Cardiac septum (tissue), 1 donor: ENCODE measurements at regions not wholly inside any gene's neighbourhood (a gene's known extent, or its start where the extent isn't known, plus 50 kb on each side); places are given as distances from the start of the nearest gene placed in this dataset.
"Not testable (repeated sequence)": the region's sequence is repeated elsewhere in the genome, so short reads cannot be mapped to it uniquely, and the experiment has no call there.

ENCODE experiments used
- DNase-seq: peaks from one replicate; pipeline ENCODE4 v3.0.0-alpha.2; 2020; ENCODE audit warnings: low spot score
- intact Hi-C: fragments of 100-400 bp; cut with DNase I; formaldehyde crosslinking; loops from one replicate; pipeline ENCODE4 v1.14.0; 2022
- donor health status: DM: no; HTN: no; CAD: no.

- DNase-seq: no peak
- intact Hi-C loops: no loop called here
Measured at GRCh38 chr7:131721660-131722059, 165.2 kb upstream of the PODXL start.

GRCh38 chr7:131720703-131721102 lies 164.3 kb upstream of the PODXL start:
- intact Hi-C loops: no loop called here
- no peak for DNase-seq

GRCh38 chr7:131717181-131717580 lies 160.8 kb upstream of the PODXL start:
- intact Hi-C loops: no loop called here
- DNase-seq: no peak

DNA sequence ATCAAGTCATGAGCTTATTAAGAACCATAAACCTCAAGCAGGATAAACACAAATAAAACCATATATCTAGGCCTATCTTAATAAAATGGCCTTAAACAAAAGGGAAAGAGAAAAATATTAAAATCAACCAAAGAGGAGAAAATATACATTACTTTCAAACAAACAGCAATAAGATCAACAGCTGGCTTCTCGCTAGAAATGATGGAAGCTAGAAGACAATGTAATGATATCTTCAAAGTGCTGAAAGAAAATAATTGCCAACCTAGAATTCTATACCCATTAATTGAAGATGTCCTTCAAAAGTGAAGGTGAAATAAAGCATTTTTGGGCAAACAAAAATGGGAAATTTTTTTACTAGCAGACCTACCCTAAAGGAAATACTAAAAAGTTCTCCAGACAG lies 142.9 kb upstream of the PODXL start:
- intact Hi-C loops: no loop called here
- no peak for DNase-seq

DNA sequence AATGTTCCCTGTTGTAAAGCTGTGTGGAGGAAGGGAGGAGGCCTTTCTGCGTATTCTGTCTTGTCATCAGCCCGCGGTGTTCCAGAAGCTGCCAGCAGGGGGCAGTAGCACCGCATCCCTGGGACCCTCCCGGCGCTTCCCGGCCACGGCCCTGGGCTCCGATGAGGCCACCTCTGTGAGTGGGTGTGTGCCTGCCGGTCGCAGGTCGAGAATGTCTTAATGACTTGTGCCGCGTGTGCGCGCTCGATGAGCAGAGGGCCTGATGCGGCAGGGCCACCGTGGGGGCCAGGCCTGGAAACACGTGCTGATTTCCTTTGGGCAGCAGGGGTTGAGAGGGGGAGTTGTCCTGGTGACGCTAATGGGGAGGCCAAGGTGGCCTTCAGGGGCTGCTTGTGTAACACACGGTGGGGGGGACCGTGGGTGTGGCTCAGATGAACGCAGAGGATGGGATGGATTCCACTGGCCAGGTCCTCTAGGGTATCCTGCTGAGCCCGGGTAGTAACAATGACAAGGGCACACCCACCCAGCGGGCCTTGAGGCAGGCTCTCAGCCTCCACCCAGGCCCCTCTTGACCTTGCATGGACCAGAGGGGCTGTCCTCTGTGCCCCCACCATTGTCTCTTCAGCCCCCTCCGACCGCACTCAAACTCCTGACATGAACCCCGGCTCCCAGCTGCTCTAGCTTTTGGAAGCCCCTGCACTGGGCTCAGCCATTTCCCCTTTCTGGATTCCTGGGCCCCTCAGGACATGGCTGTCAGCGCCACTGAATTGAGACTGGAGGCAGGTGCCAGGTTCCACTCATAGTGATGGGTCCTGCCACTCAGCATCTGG lies 135.9 kb upstream of the PODXL start:
- intact Hi-C loops: no loop called here

GRCh38 chr7:131691454-131692130 lies 135.2 kb upstream of the PODXL start:
- DNase-seq: no peak
- intact Hi-C loops: no loop called here

More for the DNA sequence above, 135.9 kb upstream of the PODXL start:
- DNase-seq: no peak

- no peak for DNase-seq
- intact Hi-C loops: no loop called here
Measured at GRCh38 chr7:131690441-131690840, 134.0 kb upstream of the PODXL start.

DNA sequence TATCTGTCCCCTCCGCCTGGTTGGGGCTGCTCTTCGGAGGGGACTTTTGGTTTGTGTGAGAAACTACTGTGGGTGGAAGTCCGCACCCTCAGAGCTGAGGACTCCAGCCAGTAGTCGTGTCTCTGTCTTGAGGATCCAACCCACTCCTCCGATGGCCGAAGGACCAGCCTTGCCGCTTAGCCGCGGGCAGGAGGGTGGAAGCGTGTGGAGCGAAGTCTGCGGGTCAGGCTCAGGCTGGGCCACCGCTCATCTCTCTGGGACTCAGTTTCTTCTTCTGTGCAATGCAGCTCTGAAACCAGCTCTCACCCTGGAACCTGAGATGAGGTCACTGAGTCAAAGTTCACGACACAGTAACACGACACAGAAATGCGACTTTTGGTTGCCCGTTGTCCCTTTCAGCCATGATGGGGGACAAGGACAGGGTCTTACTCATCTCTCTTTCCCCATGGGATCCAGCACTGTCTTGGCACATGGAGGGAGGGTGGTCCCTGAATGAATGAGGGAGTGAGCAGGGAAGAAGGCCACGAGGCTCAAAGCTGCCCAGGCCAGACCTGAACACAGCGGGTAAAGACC lies 133.3 kb upstream of the PODXL start:
- DNase-seq: no peak
- intact Hi-C loops: no loop called here

DNA sequence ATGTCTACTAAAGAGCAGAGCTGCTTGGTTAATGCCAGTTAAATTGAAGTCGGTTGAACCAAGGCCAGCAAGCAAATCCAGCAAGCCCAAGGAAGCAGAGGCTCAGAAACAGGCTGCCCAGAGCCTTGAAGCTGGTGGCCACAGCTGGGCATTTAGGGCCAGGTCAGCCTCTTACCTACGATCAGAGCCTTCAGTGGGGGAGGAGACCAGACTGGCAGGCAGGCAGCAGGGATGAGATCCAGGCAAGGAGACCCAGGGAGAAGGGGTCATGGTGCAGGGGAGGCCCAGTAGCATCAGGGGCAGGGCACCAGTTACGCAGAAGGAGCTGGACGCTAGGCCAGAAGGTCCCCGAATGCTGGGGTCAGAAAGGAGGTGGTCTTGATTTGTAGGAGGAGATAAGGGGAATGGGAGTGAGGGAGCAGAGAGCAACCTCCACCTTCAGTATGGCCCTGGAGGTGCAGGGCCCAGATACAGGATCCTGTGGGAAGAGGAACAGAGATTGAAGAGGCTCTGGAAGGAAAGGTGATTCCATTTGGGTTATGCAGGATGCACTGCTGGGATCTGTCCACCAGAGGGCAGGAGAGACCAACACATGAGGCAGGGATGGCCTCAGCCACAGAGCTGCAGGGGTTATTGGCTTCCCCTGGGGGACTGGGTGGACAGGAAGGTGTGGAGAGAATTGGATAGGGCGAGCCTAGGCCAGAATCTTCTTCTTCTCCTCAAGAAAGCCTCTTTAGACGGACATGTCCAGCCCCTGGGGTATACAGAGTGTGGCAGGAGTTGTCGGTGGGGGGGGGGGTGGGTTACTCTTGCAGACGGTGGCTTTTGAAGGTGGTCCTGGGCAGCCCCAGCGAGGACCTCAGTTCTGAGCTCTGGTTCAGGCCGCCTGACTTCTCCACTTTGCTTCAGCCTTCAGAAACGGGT lies 132.6 kb upstream of the PODXL start:
- intact Hi-C loops: no loop called here
- no peak for DNase-seq

DNA sequence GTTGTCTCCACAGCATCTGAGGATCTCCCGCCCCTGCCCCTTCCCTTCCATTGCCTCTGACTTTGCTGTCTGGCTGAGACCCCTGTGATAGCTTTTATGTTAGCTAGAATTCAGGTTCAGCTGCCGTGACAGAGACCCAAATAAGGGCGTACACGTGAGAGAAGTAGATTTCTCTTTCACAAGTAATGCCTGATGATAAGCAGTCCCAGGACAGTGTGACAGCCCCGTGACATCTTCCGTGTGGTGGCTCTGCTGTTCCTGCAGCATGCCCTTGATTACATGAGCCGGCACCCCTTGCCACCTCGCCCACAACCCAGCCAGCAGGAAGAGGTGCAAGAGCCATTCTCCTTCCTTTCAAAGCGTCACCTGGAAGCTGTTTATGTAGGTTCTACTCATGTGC lies 130.9 kb upstream of the PODXL start:
- intact Hi-C loops: no loop called here

GRCh38 chr7:131686833-131687232 lies 130.4 kb upstream of the PODXL start:
- DNase-seq: no peak
- intact Hi-C loops: no loop called here

More for the DNA sequence above, 130.9 kb upstream of the PODXL start:
- DNase-seq: no peak

- DNase-seq: no peak
- intact Hi-C loops: no loop called here
Measured at GRCh38 chr7:131683536-131684125, 127.2 kb upstream of the PODXL start.

GRCh38 chr7:131681961-131682360 lies 125.5 kb upstream of the PODXL start:
- no peak for DNase-seq
- intact Hi-C loops: no loop called here

- DNase-seq, intact Hi-C loops: not testable (repeated sequence)
Measured at GRCh38 chr7:131679071-131679470, 122.6 kb upstream of the PODXL start.

- intact Hi-C loops: not testable (repeated sequence)
Measured at GRCh38 chr7:131676850-131677249, 120.4 kb upstream of the PODXL start.

DNA sequence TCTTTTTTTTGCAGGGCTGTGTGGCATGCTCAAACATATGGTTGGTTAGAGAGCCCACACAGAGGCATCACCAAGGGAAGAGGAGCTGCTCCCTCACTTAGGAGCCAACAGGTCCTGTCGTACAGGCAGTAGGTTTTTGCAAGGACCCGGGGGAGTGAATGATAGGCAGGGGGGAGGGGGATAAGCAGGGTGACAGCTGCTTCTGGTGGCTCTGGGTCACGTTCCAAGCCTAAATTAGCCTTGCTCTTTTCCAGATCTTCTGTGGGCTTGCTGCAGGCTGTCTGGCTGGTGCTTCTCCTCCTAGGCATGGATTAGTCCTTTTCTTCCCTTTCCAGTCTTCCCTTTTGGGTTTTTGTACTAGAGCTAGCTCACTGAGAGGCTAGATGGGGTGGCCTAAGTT lies 117.7 kb upstream of the PODXL start:
- DNase-seq: no peak
- intact Hi-C loops: no loop called here

More at GRCh38 chr7:131676850-131677249, 120.4 kb upstream of the PODXL start:
- DNase-seq: not testable (repeated sequence)

- DNase-seq: no peak
- intact Hi-C loops: no loop called here
Measured at GRCh38 chr7:131673576-131673975, 117.1 kb upstream of the PODXL start.

DNA sequence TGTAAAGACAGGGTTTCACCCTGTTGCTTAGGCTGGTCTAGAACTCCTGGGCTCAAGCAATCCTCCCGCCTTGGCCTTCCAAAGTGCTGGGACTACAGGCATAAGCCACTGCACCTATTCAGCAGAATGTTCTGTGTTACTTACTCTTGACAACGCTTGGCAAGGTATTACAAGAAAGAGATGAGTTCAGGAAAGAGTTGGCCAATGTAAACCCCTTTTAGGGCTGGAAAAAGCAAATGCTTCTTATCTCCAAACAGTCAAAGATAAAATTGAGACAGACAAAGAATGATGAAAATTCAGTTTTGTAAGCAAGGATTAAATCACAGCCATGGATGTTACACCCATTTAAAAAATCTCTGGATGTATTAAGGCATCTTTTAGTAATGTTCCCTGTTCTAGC lies 114.0 kb upstream of the PODXL start:
- intact Hi-C loops: no loop called here
- peak; percentile 31 for DNase-seq

GRCh38 chr7:131667699-131668098 lies 111.3 kb upstream of the PODXL start:
- DNase-seq: peak; percentile 10

More at GRCh38 chr7:131667699-131668098, 111.3 kb upstream of the PODXL start:
- intact Hi-C loops: no loop called here
